Neural cell (in vitro differentiated cells): ENCODE measurements at regions not wholly inside any gene's neighbourhood (a gene's known extent, or its start where the extent isn't known, plus 50 kb on each side); places are given as distances from the start of the nearest gene placed in this dataset.
"Not testable (repeated sequence)": the region's sequence is repeated elsewhere in the genome, so short reads cannot be mapped to it uniquely, and the experiment has no call there.

Experiments
- TAF1 ChIP-seq: IDR thresholded peaks from 2 replicates; pipeline ENCODE4 v1.6.1; 2012; ENCODE audit warnings: low read depth
- TF ChIP-seq, protein P1 (sequence below): fragments of 450-650 bp; IDR thresholded peaks from 2 replicates; pipeline ENCODE4 v1.5.1; 2014; ENCODE audit warnings: antibody characterized with exemption, mild to moderate bottlenecking, moderate library complexity; ENCODE audit not compliant: poor library complexity, severe bottlenecking
- TF ChIP-seq, protein P2 (sequence below): IDR thresholded peaks from 2 replicates; pipeline ENCODE4 v1.6.1; 2012; ENCODE audit warnings: borderline replicate concordance

DNA sequence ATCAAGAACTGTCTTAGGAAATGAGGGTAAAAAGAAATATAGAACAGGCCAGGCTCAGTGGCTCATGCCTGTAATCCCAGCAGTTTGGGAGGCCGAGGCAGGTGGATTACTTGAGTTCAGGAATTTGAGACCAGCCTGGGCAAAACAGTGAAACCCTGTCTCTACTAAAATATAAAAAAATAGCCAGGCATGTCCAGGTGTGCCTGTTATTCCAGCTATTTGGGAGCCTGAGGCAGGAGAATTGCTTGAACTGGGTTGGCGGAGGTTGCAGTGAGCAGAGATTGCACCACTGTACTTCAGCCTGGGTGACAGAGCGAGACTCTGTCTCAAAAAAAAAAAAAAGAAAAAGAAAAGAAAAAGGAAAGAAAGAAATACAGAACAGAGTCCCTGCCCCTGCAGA lies 802.2 kb upstream of the AMELY start:
- TF ChIP-seq, protein P1, sequence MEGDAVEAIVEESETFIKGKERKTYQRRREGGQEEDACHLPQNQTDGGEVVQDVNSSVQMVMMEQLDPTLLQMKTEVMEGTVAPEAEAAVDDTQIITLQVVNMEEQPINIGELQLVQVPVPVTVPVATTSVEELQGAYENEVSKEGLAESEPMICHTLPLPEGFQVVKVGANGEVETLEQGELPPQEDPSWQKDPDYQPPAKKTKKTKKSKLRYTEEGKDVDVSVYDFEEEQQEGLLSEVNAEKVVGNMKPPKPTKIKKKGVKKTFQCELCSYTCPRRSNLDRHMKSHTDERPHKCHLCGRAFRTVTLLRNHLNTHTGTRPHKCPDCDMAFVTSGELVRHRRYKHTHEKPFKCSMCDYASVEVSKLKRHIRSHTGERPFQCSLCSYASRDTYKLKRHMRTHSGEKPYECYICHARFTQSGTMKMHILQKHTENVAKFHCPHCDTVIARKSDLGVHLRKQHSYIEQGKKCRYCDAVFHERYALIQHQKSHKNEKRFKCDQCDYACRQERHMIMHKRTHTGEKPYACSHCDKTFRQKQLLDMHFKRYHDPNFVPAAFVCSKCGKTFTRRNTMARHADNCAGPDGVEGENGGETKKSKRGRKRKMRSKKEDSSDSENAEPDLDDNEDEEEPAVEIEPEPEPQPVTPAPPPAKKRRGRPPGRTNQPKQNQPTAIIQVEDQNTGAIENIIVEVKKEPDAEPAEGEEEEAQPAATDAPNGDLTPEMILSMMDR, result not testable (repeated sequence)
- not testable (repeated sequence) for TF ChIP-seq TAF1
- TF ChIP-seq, protein P2, sequence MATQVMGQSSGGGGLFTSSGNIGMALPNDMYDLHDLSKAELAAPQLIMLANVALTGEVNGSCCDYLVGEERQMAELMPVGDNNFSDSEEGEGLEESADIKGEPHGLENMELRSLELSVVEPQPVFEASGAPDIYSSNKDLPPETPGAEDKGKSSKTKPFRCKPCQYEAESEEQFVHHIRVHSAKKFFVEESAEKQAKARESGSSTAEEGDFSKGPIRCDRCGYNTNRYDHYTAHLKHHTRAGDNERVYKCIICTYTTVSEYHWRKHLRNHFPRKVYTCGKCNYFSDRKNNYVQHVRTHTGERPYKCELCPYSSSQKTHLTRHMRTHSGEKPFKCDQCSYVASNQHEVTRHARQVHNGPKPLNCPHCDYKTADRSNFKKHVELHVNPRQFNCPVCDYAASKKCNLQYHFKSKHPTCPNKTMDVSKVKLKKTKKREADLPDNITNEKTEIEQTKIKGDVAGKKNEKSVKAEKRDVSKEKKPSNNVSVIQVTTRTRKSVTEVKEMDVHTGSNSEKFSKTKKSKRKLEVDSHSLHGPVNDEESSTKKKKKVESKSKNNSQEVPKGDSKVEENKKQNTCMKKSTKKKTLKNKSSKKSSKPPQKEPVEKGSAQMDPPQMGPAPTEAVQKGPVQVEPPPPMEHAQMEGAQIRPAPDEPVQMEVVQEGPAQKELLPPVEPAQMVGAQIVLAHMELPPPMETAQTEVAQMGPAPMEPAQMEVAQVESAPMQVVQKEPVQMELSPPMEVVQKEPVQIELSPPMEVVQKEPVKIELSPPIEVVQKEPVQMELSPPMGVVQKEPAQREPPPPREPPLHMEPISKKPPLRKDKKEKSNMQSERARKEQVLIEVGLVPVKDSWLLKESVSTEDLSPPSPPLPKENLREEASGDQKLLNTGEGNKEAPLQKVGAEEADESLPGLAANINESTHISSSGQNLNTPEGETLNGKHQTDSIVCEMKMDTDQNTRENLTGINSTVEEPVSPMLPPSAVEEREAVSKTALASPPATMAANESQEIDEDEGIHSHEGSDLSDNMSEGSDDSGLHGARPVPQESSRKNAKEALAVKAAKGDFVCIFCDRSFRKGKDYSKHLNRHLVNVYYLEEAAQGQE, result not testable (repeated sequence)
